ENCODE measurements at regions not wholly inside any gene's neighbourhood (a gene's known extent, or its start where the extent isn't known, plus 50 kb on each side); places are given as distances from the start of the nearest gene placed in this dataset.

DNA sequence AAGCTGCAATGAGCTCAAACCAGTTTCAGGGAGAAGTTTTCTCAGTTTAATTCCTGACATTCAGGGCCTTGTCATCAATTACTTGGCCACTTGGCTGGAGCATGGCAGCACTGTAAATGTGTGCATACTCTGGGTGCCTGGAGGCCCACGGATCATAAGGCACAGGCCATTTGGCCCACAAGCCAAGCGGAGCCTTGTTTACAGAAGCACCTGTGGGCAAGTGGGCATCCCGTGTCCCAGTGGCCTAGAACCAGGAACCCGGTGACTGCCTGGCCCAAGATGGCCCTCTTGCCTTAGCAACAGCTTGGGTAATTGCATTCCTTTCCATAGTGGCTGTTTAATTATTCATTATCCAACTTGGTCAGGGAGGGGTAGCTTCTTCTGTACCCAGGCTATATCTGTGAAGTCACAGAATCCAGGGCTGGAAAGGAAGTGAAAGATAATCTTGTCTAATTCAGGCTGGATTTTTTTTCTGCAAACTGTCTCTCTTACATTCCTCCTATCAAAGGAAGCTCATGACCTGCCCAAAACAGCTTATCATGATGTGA is 426.4 kb upstream of the ZMIZ1 start:
- TF ChIP-seq CTCF (conservative IDR thresholded peaks at IDR 0.05; ENCODE audit: low read length) (no peak), EZH2phosphoT487 (IDR thresholded peaks at IDR 0.05; ENCODE audit: borderline replicate concordance, low read depth, low read length) (no peak)

Data from OCI-LY7 (cell line).